ENCODE measurements at regions not wholly inside any gene's neighbourhood (a gene's known extent, or its start where the extent isn't known, plus 50 kb on each side); places are given as distances from the start of the nearest gene placed in this dataset.

- TF ChIP-seq CTCF (conservative IDR thresholded peaks at IDR 0.05), result no peak
Observed at GRCh38 chr4:130699004-130699403, 1603.1 kb downstream of the C4orf33 start.

GRCh38 chr4:130703211-130703935 is 1607.4 kb downstream of the C4orf33 start:
- no peak overlapping the region for H3K27ac ChIP-seq
- TF ChIP-seq CTCF (conservative IDR thresholded peaks at IDR 0.05), result no peak

More at GRCh38 chr4:130699004-130699403, 1603.1 kb downstream of the C4orf33 start:
- no peak overlapping the region for H3K27ac ChIP-seq

- H3K27ac ChIP-seq, result no peak overlapping the region
- TF ChIP-seq CTCF (conservative IDR thresholded peaks at IDR 0.05), result no peak
Observed at GRCh38 chr4:130705023-130705422, 1609.1 kb downstream of the C4orf33 start.

GRCh38 chr4:130712038-130712437 is 1616.1 kb downstream of the C4orf33 start:
- no peak for TF ChIP-seq CTCF (conservative IDR thresholded peaks at IDR 0.05)
- no peak overlapping the region for H3K27ac ChIP-seq

- H3K27ac ChIP-seq, result no peak overlapping the region
- TF ChIP-seq CTCF (conservative IDR thresholded peaks at IDR 0.05), result no peak
Observed at GRCh38 chr4:130714006-130714405, 1618.1 kb downstream of the C4orf33 start.

GRCh38 chr4:130722361-130722760 is 1626.4 kb downstream of the C4orf33 start:
- no peak overlapping the region for H3K27ac ChIP-seq
- TF ChIP-seq CTCF (conservative IDR thresholded peaks at IDR 0.05), result no peak

- H3K27ac ChIP-seq, result no peak overlapping the region
- TF ChIP-seq CTCF (conservative IDR thresholded peaks at IDR 0.05), result no peak
Observed at GRCh38 chr4:130736436-130737185, 1640.7 kb downstream of the C4orf33 start.

Measured in VCaP (cell line).